A673 (cell line): ENCODE measurements at regions not wholly inside any gene's neighbourhood (a gene's known extent, or its start where the extent isn't known, plus 50 kb on each side); places are given as distances from the start of the nearest gene placed in this dataset.

Source experiments
- BruUV-seq: library from RNA; stranded (reverse); fragments of 400-500 nt; replicated peaks from 2 replicates; lab custom pipeline; 2021; lab: Mats Ljungman, UMichigan
- CTCF ChIA-PET: fragments of 300-600 bp; sonication (Branson Sonifier 250); formaldehyde crosslinking; loops from one replicate; lab custom pipeline; 2022; ENCODE audit warnings: antibody characterized with exemption; lab: Charles Lee
- POLR2A ChIA-PET: fragments of 300-600 bp; sonication (Branson Sonifier 250); formaldehyde crosslinking; loops from one replicate; lab custom pipeline; 2022; ENCODE audit warnings: antibody characterized with exemption; ENCODE audit not compliant: low non-redundant PET; lab: Charles Lee
- DNase-seq: peaks from one replicate; pipeline ENCODE4 v3.0.0-alpha.2; 2015; ENCODE audit warnings: low spot score
- H3K27ac ChIP-seq: fragments of 200-600 bp; sonication (generic); 2 replicates; pipeline ENCODE4 v1.5.1; 2016; ENCODE audit warnings: mixed run types, low read depth, mild to moderate bottlenecking, mixed read lengths, antibody characterized with exemption, low read length; ENCODE audit not compliant: poor library complexity, severe bottlenecking
- H3K27me3 ChIP-seq: fragments of 200-600 bp; sonication (generic); replicated peaks from 2 replicates; pipeline ENCODE4 v1.6.1; 2017; ENCODE audit warnings: mixed run types, low read depth, mild to moderate bottlenecking, mixed read lengths, antibody characterized with exemption, low read length; ENCODE audit not compliant: insufficient read depth, poor library complexity
- H3K36me3 ChIP-seq: fragments of 200-600 bp; sonication (generic); 2 replicates; pipeline ENCODE4 v1.6.1; 2016; ENCODE audit warnings: mixed run types, mild to moderate bottlenecking, mixed read lengths, antibody characterized with exemption, low read length; ENCODE audit not compliant: insufficient read depth, poor library complexity, severe bottlenecking
- H3K4me1 ChIP-seq: fragments of 200-600 bp; sonication (generic); 2 replicates; pipeline ENCODE4 v1.6.1; 2017; ENCODE audit warnings: mixed run types, mild to moderate bottlenecking, mixed read lengths, antibody characterized with exemption, low read length; ENCODE audit not compliant: insufficient read depth, poor library complexity, severe bottlenecking
- H3K4me3 ChIP-seq: fragments of 200-600 bp; sonication (generic); 2 replicates; pipeline ENCODE4 v1.5.1; 2016; ENCODE audit warnings: low read depth, mixed run types, mild to moderate bottlenecking, mixed read lengths, low read length; ENCODE audit not compliant: poor library complexity, severe bottlenecking
- H3K9me3 ChIP-seq: fragments of 200-600 bp; sonication (generic); 2 replicates; pipeline ENCODE4 v1.6.1; 2016; ENCODE audit warnings: mixed run types, low read depth, mild to moderate bottlenecking, mixed read lengths, antibody characterized with exemption, low read length; ENCODE audit not compliant: poor library complexity, severe bottlenecking
- CTCF ChIP-seq: fragments of 300-800, 200-600 bp; sonication (generic); conservative IDR thresholded peaks from 2 replicates; pipeline ENCODE4 v1.5.1; 2017; ENCODE audit warnings: low read depth, mild to moderate bottlenecking, antibody characterized with exemption, low read length, moderate library complexity, mixed read lengths
- EZH2 ChIP-seq: fragments of 200-600 bp; sonication (generic); IDR thresholded peaks from 2 replicates; pipeline ENCODE4 v1.6.1; 2017; ENCODE audit warnings: borderline replicate concordance, low read depth, mild to moderate bottlenecking, mixed read lengths, antibody characterized with exemption, low read length; ENCODE audit not compliant: poor library complexity, severe bottlenecking
- intact Hi-C: fragments of 100-400 bp; cut with micrococcal nuclease; formaldehyde crosslinking; loops from one replicate; pipeline ENCODE4 v1.10.0; 2022; ENCODE audit not compliant: unreplicated experiment

- intact Hi-C loops: no loop called here
- ChIA-PET POLR2A (no interaction called here), CTCF (interaction anchor here (0.6 kb wide), 1 partner anchor 187 kb away, joined by 4 read pairs; no protein-coding TSS in a partner anchor)
- TF ChIP-seq EZH2 (no peak), CTCF (no peak)
- no peak overlapping the region for H3K4me3 ChIP-seq
- no peaks in the 10 kb centered on the region for H3K4me1 ChIP-seq
- BruUV-seq: no TSS peak
- H3K36me3 ChIP-seq: no peaks in the 10 kb centered on the region
- H3K27ac ChIP-seq: no peak overlapping the region
- H3K9me3 ChIP-seq: no peaks in the 10 kb centered on the region
- DNase-seq: no peak
- no peaks in the 10 kb centered on the region for H3K27me3 ChIP-seq
These were observed 79.6 kb downstream of the RSPH3 start for GRCh38 chr6:158920311-158920905.

- intact Hi-C loops: no loop called here
- Histone ChIP-seq H3K4me3 (no peak overlapping the region), H3K27me3 (no peaks in the 10 kb centered on the region), H3K36me3 (no peaks in the 10 kb centered on the region), H3K4me1 (no peaks in the 10 kb centered on the region), H3K27ac (no peak overlapping the region), H3K9me3 (no peaks in the 10 kb centered on the region)
- TF ChIP-seq EZH2: no peak
- TF ChIP-seq CTCF: no peak
- BruUV-seq: no TSS peak
- no peak for DNase-seq
- CTCF ChIA-PET: interaction anchor here (0.6 kb wide), 2 partner anchors 87 to 188 kb away, joined by 3 to 4 read pairs; no protein-coding TSS in a partner anchor
- POLR2A ChIA-PET: no interaction called here
These were observed 80.1 kb downstream of the RSPH3 start for GRCh38 chr6:158919865-158920264.

GRCh38 chr6:158916617-158917016, 83.4 kb downstream of the RSPH3 start:
- CTCF ChIA-PET: no interaction called here

More at GRCh38 chr6:158916617-158917016, 83.4 kb downstream of the RSPH3 start:
- no TSS peak for BruUV-seq
- Histone ChIP-seq H3K9me3 (no peaks in the 10 kb centered on the region), H3K27me3 (no peaks in the 10 kb centered on the region), H3K36me3 (no peaks in the 10 kb centered on the region), H3K4me3 (no peak overlapping the region), H3K4me1 (no peaks in the 10 kb centered on the region), H3K27ac (no peak overlapping the region)
- TF ChIP-seq CTCF: no peak
- no peak for TF ChIP-seq EZH2
- POLR2A ChIA-PET: no interaction called here
- DNase-seq: no peak
- intact Hi-C loops: no loop called here
